Upper lobe of left lung (tissue), 6 donors: ENCODE measurements at regions not wholly inside any gene's neighbourhood (a gene's known extent, or its start where the extent isn't known, plus 50 kb on each side); places are given as distances from the start of the nearest gene placed in this dataset.

ENCODE experiments used
- ATAC-seq, 2 donors: fragments of 200-7000 bp; cut with Tn5 transposase; one replicate each; pipeline ENCODE4 v1.9.1; 2022; ENCODE audit warnings: mild to moderate bottlenecking in 2 of 2, moderate library complexity in 2 of 2; ENCODE audit not compliant: low FRiP score in 2 of 2
- DNase-seq, 2 donors: peaks; one replicate each; pipeline ENCODE4 v3.0.0-alpha.2; 2019 to 2020
- H3K27ac ChIP-seq, 4 donors: fragments of 200-600 bp; sonication (generic); one replicate each; pipeline ENCODE4 v1.5.1; 2016 to 2019
- H3K27me3 ChIP-seq, 4 donors: fragments of 200-600 bp; sonication (generic); one replicate each; pipeline ENCODE4 v1.5.1; 2017 to 2019
- H3K36me3 ChIP-seq, 4 donors: fragments of 200-600 bp; sonication (generic); one replicate each; pipeline ENCODE4 v1.5.1; 2016 to 2019
- H3K4me1 ChIP-seq, 4 donors: fragments of 200-600 bp; sonication (generic); one replicate each; pipeline ENCODE4 v1.5.1; 2018 to 2019
- H3K4me3 ChIP-seq, 4 donors: fragments of 200-600 bp; sonication (generic); one replicate each; pipeline ENCODE4 v1.5.1; 2017 to 2019; ENCODE audit warnings: mild to moderate bottlenecking in 2 of 4, moderate library complexity in 1 of 4
- H3K9me3 ChIP-seq, 4 donors: fragments of 200-600 bp; sonication (generic); one replicate each; pipeline ENCODE4 v1.5.1; 2018 to 2019
- EP300 ChIP-seq, 4 donors: sonication (generic); formaldehyde crosslinking; IDR thresholded peaks; one replicate each; pipeline ENCODE4 v1.5.1; 2017; ENCODE audit warnings: antibody characterized with exemption in 4 of 4, control low read depth in 2 of 4
- POLR2A ChIP-seq, 4 donors: fragments of 450-650 bp; IDR thresholded peaks; one replicate each; pipeline ENCODE4 v1.5.1; 2016 to 2017; ENCODE audit warnings: antibody characterized with exemption in 4 of 4, mild to moderate bottlenecking in 2 of 4
- POLR2AphosphoS5 ChIP-seq, 2 donors: sonication (generic); formaldehyde crosslinking; IDR thresholded peaks; one replicate each; pipeline ENCODE4 v1.5.1; 2017; ENCODE audit warnings: antibody characterized with exemption in 2 of 2
- WGBS, 2 donors: methylation state at CpG; one replicate each; pipeline ENCODE4 v1.1.5; 2017 to 2018; 5-methylcytosine and 5-hydroxymethylcytosine counted together
- TF ChIP-seq, protein P1 (sequence below), 6 experiments: fragments of 450-650 bp in 4 of 6; fragments of 200-600 bp in 2 of 6; sonication (generic) in 2 of 6; IDR thresholded peaks; one replicate each; pipeline ENCODE4 v1.5.1; 2016 to 2019; ENCODE audit warnings: antibody characterized with exemption in 6 of 6
- donor health status: DM: no; HTN: no; CAD: no; lungs with moderate emphysema.
- donor health status: DM: no; HTN: yes; CAD: no; lungs with severe emphysema.

- H3K4me3 ChIP-seq: no peak overlapping the region
- H3K27me3 ChIP-seq: no peaks in the 10 kb centered on the region
- TF ChIP-seq, protein P1, sequence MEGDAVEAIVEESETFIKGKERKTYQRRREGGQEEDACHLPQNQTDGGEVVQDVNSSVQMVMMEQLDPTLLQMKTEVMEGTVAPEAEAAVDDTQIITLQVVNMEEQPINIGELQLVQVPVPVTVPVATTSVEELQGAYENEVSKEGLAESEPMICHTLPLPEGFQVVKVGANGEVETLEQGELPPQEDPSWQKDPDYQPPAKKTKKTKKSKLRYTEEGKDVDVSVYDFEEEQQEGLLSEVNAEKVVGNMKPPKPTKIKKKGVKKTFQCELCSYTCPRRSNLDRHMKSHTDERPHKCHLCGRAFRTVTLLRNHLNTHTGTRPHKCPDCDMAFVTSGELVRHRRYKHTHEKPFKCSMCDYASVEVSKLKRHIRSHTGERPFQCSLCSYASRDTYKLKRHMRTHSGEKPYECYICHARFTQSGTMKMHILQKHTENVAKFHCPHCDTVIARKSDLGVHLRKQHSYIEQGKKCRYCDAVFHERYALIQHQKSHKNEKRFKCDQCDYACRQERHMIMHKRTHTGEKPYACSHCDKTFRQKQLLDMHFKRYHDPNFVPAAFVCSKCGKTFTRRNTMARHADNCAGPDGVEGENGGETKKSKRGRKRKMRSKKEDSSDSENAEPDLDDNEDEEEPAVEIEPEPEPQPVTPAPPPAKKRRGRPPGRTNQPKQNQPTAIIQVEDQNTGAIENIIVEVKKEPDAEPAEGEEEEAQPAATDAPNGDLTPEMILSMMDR (IDR thresholded peaks at IDR 0.05): no peak
- TF ChIP-seq EP300 (IDR thresholded peaks at IDR 0.05): no peak
- TF ChIP-seq POLR2A (IDR thresholded peaks at IDR 0.05): no peak
- no peak for TF ChIP-seq POLR2AphosphoS5 (IDR thresholded peaks at IDR 0.05)
- no peaks in the 10 kb centered on the region for H3K4me1 ChIP-seq
- no peak for ATAC-seq
- WGBS, 2 donors: 69 to 72% methylated on average over 3 of the region's 3 CpGs
- H3K9me3 ChIP-seq: no peaks in the 10 kb centered on the region
- no peak overlapping the region for H3K27ac ChIP-seq
- DNase-seq: no peak
- H3K36me3 ChIP-seq: no peaks in the 10 kb centered on the region
These were observed 311.3 kb upstream of the SLCO3A1 start for GRCh38 chr15:91542226-91542625.

- no peaks in the 10 kb centered on the region for H3K9me3 ChIP-seq
- ATAC-seq (no peak), DNase-seq (no peak)
- H3K27me3 ChIP-seq: no peaks in the 10 kb centered on the region
- no peaks in the 10 kb centered on the region for H3K36me3 ChIP-seq
- no peak overlapping the region for H3K4me3 ChIP-seq
- H3K4me1 ChIP-seq: no peaks in the 10 kb centered on the region
- 87 to 91% methylated on average over 3 of the region's 3 CpGs for WGBS, 2 donors
- TF ChIP-seq POLR2A (IDR thresholded peaks at IDR 0.05): no peak
- no peak for TF ChIP-seq EP300 (IDR thresholded peaks at IDR 0.05)
- TF ChIP-seq POLR2AphosphoS5 (IDR thresholded peaks at IDR 0.05): no peak
- TF ChIP-seq, protein P1 (IDR thresholded peaks at IDR 0.05): no peak
- no peak overlapping the region for H3K27ac ChIP-seq
These were observed 306.2 kb upstream of the SLCO3A1 start for GRCh38 chr15:91547356-91547755.

GRCh38 chr15:91548549-91548948 lies 305.0 kb upstream of the SLCO3A1 start:
- TF ChIP-seq EP300 (IDR thresholded peaks at IDR 0.05): no peak
- TF ChIP-seq, protein P1 (IDR thresholded peaks at IDR 0.05): no peak
- TF ChIP-seq POLR2AphosphoS5 (IDR thresholded peaks at IDR 0.05): no peak
- TF ChIP-seq POLR2A (IDR thresholded peaks at IDR 0.05): no peak
- no peak for ATAC-seq
- Histone ChIP-seq H3K4me1 (peaks cover 0 to 6% (median 0%) of the 10 kb centered on the region in 4 donors), H3K9me3 (no peaks in the 10 kb centered on the region), H3K27ac (no peak overlapping the region), H3K27me3 (no peaks in the 10 kb centered on the region), H3K4me3 (no peak overlapping the region), H3K36me3 (no peaks in the 10 kb centered on the region)
- no peak for DNase-seq
- 68 to 71% methylated on average over 4 of the region's 4 CpGs for WGBS, 2 donors

- no peak for DNase-seq
- peaks cover 0 to 6% (median 0%) of the 10 kb centered on the region in 4 donors for H3K4me1 ChIP-seq
- H3K36me3 ChIP-seq: no peaks in the 10 kb centered on the region
- no peak for TF ChIP-seq POLR2AphosphoS5 (IDR thresholded peaks at IDR 0.05)
- TF ChIP-seq EP300 (IDR thresholded peaks at IDR 0.05): no peak
- TF ChIP-seq, protein P1 (IDR thresholded peaks at IDR 0.05): no peak
- no peak overlapping the region for H3K27ac ChIP-seq
- no peaks in the 10 kb centered on the region for H3K27me3 ChIP-seq
- 67 to 75% methylated on average over 1 of the region's 1 CpG for WGBS, 2 donors
- H3K4me3 ChIP-seq: no peak overlapping the region
- H3K9me3 ChIP-seq: no peaks in the 10 kb centered on the region
- ATAC-seq: peak in 1 of 2 donors; percentile 38
These were observed 303.9 kb upstream of the SLCO3A1 start for GRCh38 chr15:91549581-91549980.

DNA sequence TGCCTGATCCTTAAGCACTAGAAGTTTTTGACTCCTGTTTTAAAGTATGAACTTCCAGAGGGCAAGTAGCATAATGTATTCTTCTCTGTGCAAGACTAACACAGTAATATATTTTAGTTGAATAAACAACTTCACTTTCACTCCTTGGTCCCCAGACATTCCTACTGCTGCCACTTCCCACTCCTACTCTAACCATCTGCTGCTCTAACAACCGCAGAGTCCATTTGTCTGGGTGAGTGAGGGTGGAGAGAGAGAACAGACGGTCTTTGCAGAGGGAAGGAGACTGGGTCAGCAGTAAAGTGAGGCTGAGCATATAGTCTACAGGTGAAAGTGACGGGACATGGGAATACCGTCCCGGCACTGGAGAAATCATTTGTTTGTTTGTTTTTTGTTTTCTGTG lies 301.0 kb upstream of the SLCO3A1 start:
- Histone ChIP-seq H3K27me3 (no peaks in the 10 kb centered on the region), H3K4me3 (no peak overlapping the region), H3K27ac (no peak overlapping the region), H3K9me3 (no peaks in the 10 kb centered on the region), H3K36me3 (no peaks in the 10 kb centered on the region), H3K4me1 (peaks cover 0 to 6% (median 0%) of the 10 kb centered on the region in 4 donors)
- DNase-seq (no peak), ATAC-seq (no peak)
- TF ChIP-seq EP300 (IDR thresholded peaks at IDR 0.05) (no peak), POLR2AphosphoS5 (IDR thresholded peaks at IDR 0.05) (no peak), POLR2A (IDR thresholded peaks at IDR 0.05) (no peak)
- TF ChIP-seq, protein P1 (IDR thresholded peaks at IDR 0.05): no peak
- 85 to 87% methylated on average over 5 of the region's 5 CpGs for WGBS, 2 donors
